Effector memory CD4-positive, alpha-beta T cell (primary cell): ENCODE measurements at regions not wholly inside any gene's neighbourhood (a gene's known extent, or its start where the extent isn't known, plus 50 kb on each side); places are given as distances from the start of the nearest gene placed in this dataset.

ENCODE experiments used
- DNase-seq, 3 donors: peaks; one replicate each; pipeline ENCODE4 v3.0.0-alpha.2; 2020
- H3K27ac ChIP-seq: 2 replicates; pipeline ENCODE4 v1.7.0; 2013; ENCODE audit warnings: mild to moderate bottlenecking, low read length, moderate library complexity; ENCODE audit not compliant: insufficient read depth, poor library complexity, severe bottlenecking
- H3K27me3 ChIP-seq: replicated peaks from 2 replicates; pipeline ENCODE4 v1.7.0; 2013; ENCODE audit warnings: mild to moderate bottlenecking, low read length; ENCODE audit not compliant: insufficient read depth, control insufficient read depth, poor library complexity, severe bottlenecking
- H3K36me3 ChIP-seq: 2 replicates; pipeline ENCODE4 v1.7.0; 2013; ENCODE audit warnings: mild to moderate bottlenecking, low read length, moderate library complexity; ENCODE audit not compliant: control insufficient read depth, insufficient read depth
- H3K4me1 ChIP-seq: 2 replicates; pipeline ENCODE4 v1.7.0; 2013; ENCODE audit warnings: low read length, mild to moderate bottlenecking; ENCODE audit not compliant: control insufficient read depth, insufficient read depth, poor library complexity, severe bottlenecking
- H3K4me3 ChIP-seq: 2 replicates; pipeline ENCODE4 v1.7.0; 2013; ENCODE audit warnings: low read length, low read depth, mild to moderate bottlenecking; ENCODE audit not compliant: insufficient read depth, poor library complexity, severe bottlenecking
- H3K9me3 ChIP-seq: 2 replicates; pipeline ENCODE4 v1.7.0; 2013; ENCODE audit warnings: mild to moderate bottlenecking, low read length, moderate library complexity; ENCODE audit not compliant: control insufficient read depth

DNA sequence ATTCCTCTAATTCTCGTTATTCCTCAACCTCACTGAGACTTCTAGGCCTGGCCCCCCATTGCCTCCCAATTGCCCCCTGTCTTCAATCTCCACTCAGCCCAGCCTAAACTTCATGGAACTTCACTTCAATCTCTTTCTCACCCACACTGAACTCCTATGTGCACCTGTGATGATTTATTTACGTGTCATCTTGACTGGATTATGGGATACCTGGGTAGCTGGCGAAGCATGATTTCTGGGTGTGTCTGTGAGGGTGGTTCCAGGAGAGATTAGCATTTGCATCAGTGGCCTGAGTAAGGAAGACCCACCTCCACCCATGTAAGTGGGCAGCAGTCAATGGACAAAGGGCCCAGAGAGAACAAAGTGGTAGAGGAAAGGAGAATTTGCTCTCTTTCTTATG, 587.0 kb downstream of the NPHP4 start:
- DNase-seq: no peak
- Histone ChIP-seq H3K36me3 (no peaks in the 10 kb centered on the region), H3K9me3 (no peaks in the 10 kb centered on the region), H3K4me1 (no peaks in the 10 kb centered on the region), H3K4me3 (no peak overlapping the region), H3K27ac (no peak overlapping the region), H3K27me3 (no peaks in the 10 kb centered on the region)

DNA sequence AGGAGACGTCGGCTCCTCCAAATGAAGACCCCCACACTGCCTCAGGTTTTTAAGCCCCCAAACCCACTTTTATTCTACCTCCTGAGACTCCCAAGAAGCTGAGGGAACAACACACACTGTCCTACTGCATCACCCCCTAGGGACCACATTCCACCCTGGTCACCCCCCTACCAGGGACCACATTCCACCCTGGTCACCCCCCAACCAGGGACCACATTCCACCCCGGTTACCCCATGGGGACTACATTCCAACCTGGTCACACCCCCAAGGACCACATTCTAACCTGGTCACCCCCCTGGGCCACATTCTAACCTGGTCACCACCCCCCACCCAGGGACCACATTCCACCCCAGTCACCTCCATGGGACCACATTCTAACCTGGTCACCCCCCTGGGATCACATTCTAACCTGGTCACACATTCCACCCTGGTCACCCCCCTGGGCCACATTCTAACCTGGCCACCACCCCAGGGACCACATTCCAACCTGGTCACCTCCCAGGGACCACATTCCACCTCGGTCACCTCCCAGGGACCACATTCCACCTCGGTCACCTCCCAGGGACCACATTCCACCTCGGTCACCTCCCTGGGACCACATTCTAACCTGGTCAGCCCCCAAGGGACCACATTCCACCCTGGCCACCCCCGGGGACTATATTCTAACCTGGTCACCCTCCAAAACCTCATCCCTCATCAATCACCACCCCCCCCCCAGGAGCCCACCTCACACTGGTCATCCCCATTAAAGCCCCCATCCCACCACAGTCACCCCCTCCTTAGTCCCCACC, 587.6 kb downstream of the NPHP4 start:
- H3K27ac ChIP-seq: no peak overlapping the region
- H3K27me3 ChIP-seq: no peaks in the 10 kb centered on the region
- H3K36me3 ChIP-seq: no peaks in the 10 kb centered on the region
- no peaks in the 10 kb centered on the region for H3K9me3 ChIP-seq
- no peaks in the 10 kb centered on the region for H3K4me1 ChIP-seq
- no peak for DNase-seq
- H3K4me3 ChIP-seq: no peak overlapping the region

DNA sequence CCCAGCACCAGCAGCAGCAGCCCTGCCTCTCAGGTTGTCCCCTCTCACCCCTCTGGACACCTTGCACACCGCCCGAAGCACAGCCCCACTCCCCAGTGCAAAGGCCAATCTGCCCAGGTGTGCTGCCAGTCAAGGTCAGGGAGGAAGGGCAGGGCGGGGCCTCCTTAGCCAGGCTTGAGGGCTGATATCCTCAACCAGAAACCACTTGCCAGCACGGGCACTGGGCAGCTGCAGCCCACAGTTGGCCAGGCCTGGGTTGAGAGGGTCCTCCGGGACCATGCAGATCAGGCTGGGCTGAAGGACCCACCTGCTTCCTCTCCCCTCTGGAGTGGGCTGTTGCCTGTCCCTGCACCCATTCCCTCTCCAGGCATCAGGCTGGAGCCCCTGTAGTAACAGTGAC, 588.3 kb downstream of the NPHP4 start:
- no peaks in the 10 kb centered on the region for H3K9me3 ChIP-seq
- no peak for DNase-seq

GRCh38 chr1:5402618-5403017, 589.6 kb downstream of the NPHP4 start:
- no peaks in the 10 kb centered on the region for H3K4me1 ChIP-seq

More for the DNA sequence above, 588.3 kb downstream of the NPHP4 start:
- Histone ChIP-seq H3K36me3 (no peaks in the 10 kb centered on the region), H3K4me1 (no peaks in the 10 kb centered on the region), H3K27me3 (no peaks in the 10 kb centered on the region), H3K4me3 (no peak overlapping the region), H3K27ac (no peak overlapping the region)

DNA sequence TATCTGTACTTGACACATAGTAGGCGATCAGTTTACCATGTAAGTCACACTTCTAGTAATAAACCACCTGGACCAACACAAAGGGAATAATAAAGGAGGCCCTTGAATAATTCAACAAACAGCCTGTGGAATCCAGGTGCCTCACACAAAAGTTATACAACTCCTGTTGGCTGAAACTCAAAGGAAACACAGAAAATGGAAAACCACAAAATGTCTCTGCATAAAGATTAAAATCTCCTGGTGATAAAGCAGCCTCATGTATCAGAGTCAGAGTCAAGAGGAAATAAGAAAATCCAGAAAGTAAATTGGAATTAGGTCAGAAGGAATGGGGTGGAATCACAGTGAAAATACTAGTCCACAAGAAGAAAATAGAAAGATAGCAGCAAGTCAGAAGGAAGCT, 592.5 kb downstream of the NPHP4 start:
- no peak for DNase-seq
- Histone ChIP-seq H3K9me3 (no peaks in the 10 kb centered on the region), H3K4me1 (no peaks in the 10 kb centered on the region), H3K27ac (no peak overlapping the region), H3K4me3 (no peak overlapping the region), H3K36me3 (no peaks in the 10 kb centered on the region), H3K27me3 (no peaks in the 10 kb centered on the region)

More at GRCh38 chr1:5402618-5403017, 589.6 kb downstream of the NPHP4 start:
- Histone ChIP-seq H3K4me3 (no peak overlapping the region), H3K9me3 (no peaks in the 10 kb centered on the region), H3K36me3 (no peaks in the 10 kb centered on the region), H3K27me3 (no peaks in the 10 kb centered on the region), H3K27ac (no peak overlapping the region)
- no peak for DNase-seq

GRCh38 chr1:5396593-5396992, 595.6 kb downstream of the NPHP4 start:
- Histone ChIP-seq H3K4me1 (no peaks in the 10 kb centered on the region), H3K27ac (no peak overlapping the region), H3K36me3 (no peaks in the 10 kb centered on the region), H3K27me3 (no peaks in the 10 kb centered on the region), H3K9me3 (no peaks in the 10 kb centered on the region), H3K4me3 (no peak overlapping the region)
- no peak for DNase-seq

DNA sequence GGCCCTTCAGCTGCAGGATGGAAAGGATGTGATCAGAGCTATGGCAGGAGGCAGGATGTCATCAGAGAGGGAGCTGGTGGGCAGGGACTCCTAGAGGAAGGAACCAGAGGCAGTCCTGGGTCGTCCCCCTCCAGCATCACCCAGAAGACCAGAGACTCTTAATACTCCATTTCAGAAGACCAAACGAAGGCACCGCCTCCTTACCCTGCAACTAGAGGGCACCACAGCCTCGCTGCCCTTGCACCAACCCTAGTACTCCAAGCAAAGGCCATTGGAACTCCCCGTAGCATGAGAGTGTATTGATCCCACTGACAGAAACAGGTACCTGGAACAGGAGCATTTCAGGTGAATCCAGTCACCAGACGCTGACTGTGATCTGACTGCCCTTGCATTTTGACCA, 598.1 kb downstream of the NPHP4 start:
- Histone ChIP-seq H3K27ac (no peak overlapping the region), H3K9me3 (no peaks in the 10 kb centered on the region), H3K36me3 (no peaks in the 10 kb centered on the region), H3K27me3 (no peaks in the 10 kb centered on the region), H3K4me1 (peaks cover 16% of the 10 kb centered on the region), H3K4me3 (no peak overlapping the region)
- no peak for DNase-seq

GRCh38 chr1:5393603-5394002, 598.6 kb downstream of the NPHP4 start:
- H3K4me3 ChIP-seq: no peak overlapping the region
- H3K36me3 ChIP-seq: no peaks in the 10 kb centered on the region
- H3K27me3 ChIP-seq: no peaks in the 10 kb centered on the region
- no peaks in the 10 kb centered on the region for H3K9me3 ChIP-seq
- peaks cover 21% of the 10 kb centered on the region for H3K4me1 ChIP-seq
- no peak for DNase-seq
- no peak overlapping the region for H3K27ac ChIP-seq

GRCh38 chr1:5393146-5393545, 599.1 kb downstream of the NPHP4 start:
- no peak for DNase-seq
- Histone ChIP-seq H3K36me3 (no peaks in the 10 kb centered on the region), H3K27ac (no peak overlapping the region), H3K4me3 (no peak overlapping the region), H3K27me3 (no peaks in the 10 kb centered on the region), H3K9me3 (no peaks in the 10 kb centered on the region), H3K4me1 (peaks cover 26% of the 10 kb centered on the region)

DNA sequence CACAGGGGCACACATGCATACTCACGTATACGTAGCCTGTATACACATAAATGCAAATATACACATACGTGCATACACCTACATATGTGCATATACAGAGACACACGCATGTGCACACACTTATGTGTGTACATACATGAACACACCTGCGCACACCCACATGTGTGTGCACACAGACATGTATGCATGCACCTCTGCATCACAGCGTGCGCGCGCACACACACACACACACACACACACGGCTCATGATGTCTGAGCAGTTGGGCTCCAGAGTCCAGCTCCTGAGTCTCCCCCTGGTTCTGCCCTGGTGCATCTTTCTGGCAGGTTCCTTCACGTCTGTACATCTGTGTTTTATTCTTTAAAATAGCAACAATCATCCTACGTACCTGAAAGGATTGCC, 600.5 kb downstream of the NPHP4 start:
- Histone ChIP-seq H3K36me3 (no peaks in the 10 kb centered on the region), H3K9me3 (no peaks in the 10 kb centered on the region), H3K4me3 (no peak overlapping the region), H3K27ac (no peak overlapping the region), H3K4me1 (peaks cover 35% of the 10 kb centered on the region), H3K27me3 (no peaks in the 10 kb centered on the region)
- DNase-seq: no peak
